Rectal smooth muscle tissue (tissue), 1 donor: ENCODE measurements at regions not wholly inside any gene's neighbourhood (a gene's known extent, or its start where the extent isn't known, plus 50 kb on each side); places are given as distances from the start of the nearest gene placed in this dataset.

Experiments
- H3K27ac ChIP-seq: one replicate; pipeline ENCODE4 v1.7.0; 2013; ENCODE audit warnings: low read depth, low read length, inconsistent platforms
- H3K27me3 ChIP-seq: one replicate; pipeline ENCODE4 v1.7.0; 2013; ENCODE audit warnings: low read length; ENCODE audit not compliant: control insufficient read depth, insufficient read depth
- H3K36me3 ChIP-seq: one replicate; pipeline ENCODE4 v1.7.0; 2013; ENCODE audit warnings: low read length; ENCODE audit not compliant: control insufficient read depth, insufficient read depth
- H3K4me1 ChIP-seq: one replicate; pipeline ENCODE4 v1.7.0; 2013; ENCODE audit warnings: low read length; ENCODE audit not compliant: control insufficient read depth, insufficient read depth
- H3K4me3 ChIP-seq: one replicate; pipeline ENCODE4 v1.7.0; 2013; ENCODE audit warnings: low read length
- H3K9ac ChIP-seq: one replicate; pipeline ENCODE4 v1.7.0; 2013; ENCODE audit warnings: low read length

DNA sequence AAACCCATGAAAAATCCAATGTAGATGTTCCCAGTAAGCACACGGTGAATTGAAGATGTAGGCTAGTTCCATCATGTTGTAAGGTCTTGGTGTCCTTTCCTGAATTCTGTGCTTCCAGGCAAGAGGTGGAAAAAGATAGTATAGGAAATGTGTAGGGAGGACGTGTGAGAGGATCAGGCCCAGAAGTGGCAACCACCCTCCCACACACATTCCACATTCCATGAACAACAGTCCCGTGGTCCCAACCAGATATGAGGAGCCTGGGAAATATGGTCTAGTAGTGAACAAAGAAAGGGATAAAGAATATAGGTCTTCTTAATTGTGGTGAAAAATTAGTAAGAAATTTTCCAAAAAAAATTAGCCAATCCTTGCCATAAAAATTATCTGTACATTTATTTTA, 1254.2 kb upstream of the SLC10A2 start:
- Histone ChIP-seq H3K4me1 (no peaks in the 10 kb centered on the region), H3K4me3 (no peak overlapping the region), H3K9ac (no peak overlapping the region), H3K36me3 (no peaks in the 10 kb centered on the region), H3K27ac (no peak overlapping the region), H3K27me3 (no peaks in the 10 kb centered on the region)

DNA sequence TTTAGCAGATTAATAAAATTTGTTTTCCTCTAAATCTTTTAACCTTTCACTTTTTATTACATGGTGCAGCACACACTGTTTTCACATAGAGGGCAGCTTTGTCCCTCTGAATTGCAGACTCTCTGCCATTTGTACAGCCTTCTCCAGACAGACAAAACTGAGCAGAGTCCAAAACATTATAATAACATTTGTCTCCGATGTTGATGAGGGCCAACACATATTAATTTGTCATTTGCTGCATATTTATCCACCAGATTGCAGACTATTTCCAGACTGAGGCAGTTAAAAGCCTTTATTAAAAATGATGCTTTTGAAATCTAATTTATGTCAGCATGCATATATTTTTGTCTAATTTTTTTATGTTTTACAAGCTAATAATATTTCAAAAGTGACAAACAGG, 1251.9 kb upstream of the SLC10A2 start:
- H3K9ac ChIP-seq, result no peak overlapping the region
- no peak overlapping the region for H3K4me3 ChIP-seq
- H3K36me3 ChIP-seq, result no peaks in the 10 kb centered on the region
- H3K4me1 ChIP-seq, result no peaks in the 10 kb centered on the region
- H3K27ac ChIP-seq, result no peak overlapping the region
- H3K27me3 ChIP-seq, result no peaks in the 10 kb centered on the region

GRCh38 chr13:104315606-104316005, 1249.4 kb upstream of the SLC10A2 start:
- H3K4me1 ChIP-seq, result no peaks in the 10 kb centered on the region
- H3K36me3 ChIP-seq, result no peaks in the 10 kb centered on the region
- no peak overlapping the region for H3K27ac ChIP-seq
- no peaks in the 10 kb centered on the region for H3K27me3 ChIP-seq
- no peak overlapping the region for H3K4me3 ChIP-seq
- H3K9ac ChIP-seq, result no peak overlapping the region

GRCh38 chr13:104314926-104315535, 1248.8 kb upstream of the SLC10A2 start:
- no peak overlapping the region for H3K9ac ChIP-seq
- H3K27me3 ChIP-seq, result no peaks in the 10 kb centered on the region
- no peak overlapping the region for H3K27ac ChIP-seq
- no peaks in the 10 kb centered on the region for H3K36me3 ChIP-seq
- H3K4me1 ChIP-seq, result no peaks in the 10 kb centered on the region
- H3K4me3 ChIP-seq, result no peak overlapping the region

- no peak overlapping the region for H3K4me3 ChIP-seq
- no peaks in the 10 kb centered on the region for H3K27me3 ChIP-seq
- H3K4me1 ChIP-seq, result no peaks in the 10 kb centered on the region
- no peak overlapping the region for H3K27ac ChIP-seq
- H3K36me3 ChIP-seq, result no peaks in the 10 kb centered on the region
- H3K9ac ChIP-seq, result no peak overlapping the region
Observed at GRCh38 chr13:104314321-104314720, 1248.1 kb upstream of the SLC10A2 start.

DNA sequence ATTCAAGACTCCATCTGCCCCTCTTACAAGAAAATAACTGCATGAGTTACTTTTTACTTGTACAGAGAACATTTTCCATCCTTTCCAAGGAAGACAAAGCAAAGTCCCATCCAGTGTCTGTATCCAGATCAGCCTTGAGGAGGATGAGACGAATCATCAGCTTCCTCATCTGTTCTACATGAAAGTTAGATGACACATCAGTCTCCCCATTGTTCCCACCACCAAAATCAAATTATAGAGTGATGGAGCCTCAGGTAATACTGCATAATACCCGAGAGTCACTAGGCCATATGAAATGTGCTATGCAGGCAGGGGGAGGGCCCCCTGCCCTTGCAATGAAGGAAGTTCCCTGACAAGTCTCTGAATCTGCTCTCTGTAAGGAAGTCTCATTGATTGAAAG, 1244.6 kb upstream of the SLC10A2 start:
- H3K4me1 ChIP-seq, result no peaks in the 10 kb centered on the region
- H3K4me3 ChIP-seq, result no peak overlapping the region
- H3K9ac ChIP-seq, result no peak overlapping the region
- H3K27me3 ChIP-seq, result no peaks in the 10 kb centered on the region
- no peak overlapping the region for H3K27ac ChIP-seq
- no peaks in the 10 kb centered on the region for H3K36me3 ChIP-seq

GRCh38 chr13:104309431-104309830, 1243.2 kb upstream of the SLC10A2 start:
- no peaks in the 10 kb centered on the region for H3K27me3 ChIP-seq
- no peaks in the 10 kb centered on the region for H3K4me1 ChIP-seq
- H3K36me3 ChIP-seq, result no peaks in the 10 kb centered on the region
- no peak overlapping the region for H3K9ac ChIP-seq
- H3K4me3 ChIP-seq, result no peak overlapping the region
- H3K27ac ChIP-seq, result no peak overlapping the region

- Histone ChIP-seq H3K4me3 (no peak overlapping the region), H3K36me3 (no peaks in the 10 kb centered on the region), H3K27me3 (no peaks in the 10 kb centered on the region), H3K9ac (no peak overlapping the region), H3K4me1 (no peaks in the 10 kb centered on the region), H3K27ac (no peak overlapping the region)
Observed at GRCh38 chr13:104301171-104301975, 1235.2 kb upstream of the SLC10A2 start.

DNA sequence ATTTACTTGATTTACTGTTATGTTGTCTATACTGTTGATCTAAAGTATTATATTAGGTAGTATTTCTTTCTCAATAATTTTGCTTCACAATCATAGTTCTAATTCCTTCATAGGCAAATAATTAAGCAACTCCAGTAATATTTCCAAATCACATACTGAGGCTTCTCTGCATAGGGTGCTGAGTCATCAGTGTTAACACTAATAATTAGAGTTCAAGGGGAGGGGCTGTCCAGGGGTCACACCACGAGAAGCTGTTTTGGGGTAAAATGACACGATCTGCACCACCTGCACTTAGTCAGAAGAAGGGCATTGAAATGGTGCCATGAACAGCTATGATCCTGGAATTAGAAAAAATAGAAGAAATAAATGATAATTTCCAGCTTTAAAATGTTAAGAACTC, 1230.9 kb upstream of the SLC10A2 start:
- no peaks in the 10 kb centered on the region for H3K27me3 ChIP-seq
- no peaks in the 10 kb centered on the region for H3K4me1 ChIP-seq
- H3K4me3 ChIP-seq, result no peak overlapping the region
- H3K9ac ChIP-seq, result no peak overlapping the region
- H3K36me3 ChIP-seq, result no peaks in the 10 kb centered on the region
- H3K27ac ChIP-seq, result no peak overlapping the region

- no peak overlapping the region for H3K27ac ChIP-seq
- H3K4me1 ChIP-seq, result no peaks in the 10 kb centered on the region
- H3K9ac ChIP-seq, result no peak overlapping the region
- no peaks in the 10 kb centered on the region for H3K36me3 ChIP-seq
- no peaks in the 10 kb centered on the region for H3K27me3 ChIP-seq
- H3K4me3 ChIP-seq, result no peak overlapping the region
Observed at GRCh38 chr13:104296286-104296685, 1230.1 kb upstream of the SLC10A2 start.

DNA sequence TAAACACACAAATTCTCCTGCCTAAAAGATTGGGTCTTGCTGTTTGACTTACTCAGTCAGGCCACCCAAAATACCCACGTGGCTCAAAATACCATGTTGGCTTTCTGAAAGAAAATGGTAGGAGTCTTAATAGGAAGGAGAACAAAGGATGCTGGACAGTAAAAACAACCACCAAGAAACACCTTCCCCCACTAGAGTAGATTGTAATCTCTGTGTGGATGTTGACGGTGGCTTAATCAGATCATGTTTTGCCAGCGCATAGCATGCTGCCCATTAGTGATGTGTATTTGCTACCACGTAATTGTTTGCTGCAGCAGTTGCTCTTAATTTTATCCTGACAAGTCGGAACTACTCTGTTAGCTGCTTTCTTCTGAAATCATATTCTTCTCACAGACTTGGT, 1229.3 kb upstream of the SLC10A2 start:
- H3K36me3 ChIP-seq, result no peaks in the 10 kb centered on the region
- no peaks in the 10 kb centered on the region for H3K27me3 ChIP-seq
- H3K4me3 ChIP-seq, result no peak overlapping the region
- no peak overlapping the region for H3K27ac ChIP-seq
- no peak overlapping the region for H3K9ac ChIP-seq
- H3K4me1 ChIP-seq, result no peaks in the 10 kb centered on the region

GRCh38 chr13:104289400-104289799, 1223.2 kb upstream of the SLC10A2 start:
- Histone ChIP-seq H3K9ac (no peak overlapping the region), H3K36me3 (no peaks in the 10 kb centered on the region), H3K27me3 (no peaks in the 10 kb centered on the region)

GRCh38 chr13:104288496-104288895, 1222.3 kb upstream of the SLC10A2 start:
- Histone ChIP-seq H3K36me3 (no peaks in the 10 kb centered on the region), H3K4me1 (no peaks in the 10 kb centered on the region), H3K9ac (no peak overlapping the region), H3K27me3 (no peaks in the 10 kb centered on the region), H3K27ac (no peak overlapping the region), H3K4me3 (no peak overlapping the region)

More at GRCh38 chr13:104289400-104289799, 1223.2 kb upstream of the SLC10A2 start:
- no peak overlapping the region for H3K4me3 ChIP-seq
- H3K27ac ChIP-seq, result no peak overlapping the region
- H3K4me1 ChIP-seq, result no peaks in the 10 kb centered on the region
